HG03108 (cell line): ENCODE measurements at regions not wholly inside any gene's neighbourhood (a gene's known extent, or its start where the extent isn't known, plus 50 kb on each side); places are given as distances from the start of the nearest gene placed in this dataset.
"Not testable (repeated sequence)": the region's sequence is repeated elsewhere in the genome, so short reads cannot be mapped to it uniquely, and the experiment has no call there.

ENCODE experiments used
- ATAC-seq: cut with Tn5 transposase; IDR thresholded peaks from one replicate; pipeline ENCODE4 v1.9.1; 2021; ENCODE audit warnings: moderate library complexity; ENCODE audit not compliant: unreplicated experiment

DNA sequence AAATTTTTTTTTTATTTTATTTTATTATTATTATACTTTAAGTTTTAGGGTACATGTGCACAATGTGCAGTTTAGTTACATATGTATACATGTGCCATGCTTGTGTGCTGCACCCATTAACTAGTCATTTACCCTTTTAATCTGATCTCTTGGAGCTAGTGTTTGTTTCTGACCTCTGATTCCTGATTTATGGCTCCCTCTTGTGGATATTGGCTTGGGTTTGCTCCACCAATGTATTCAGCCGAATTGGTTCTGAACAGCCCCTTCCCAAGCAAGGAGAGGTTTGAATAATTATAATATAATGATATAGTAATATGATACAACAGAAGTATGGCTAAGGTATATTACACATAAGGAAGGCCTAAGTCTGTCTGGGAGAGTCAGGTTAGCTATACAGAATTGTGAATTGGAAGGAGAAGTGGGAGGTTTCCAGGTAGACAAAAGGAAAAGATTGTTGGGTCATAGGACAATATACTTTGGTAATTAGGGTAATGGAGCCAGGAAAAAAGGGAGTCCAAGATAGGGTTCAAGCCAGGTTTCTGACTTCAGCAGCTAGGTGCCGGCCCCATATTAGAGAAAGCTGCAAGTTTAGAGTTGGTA is 53.1 kb upstream of the HMCN1 start:
- peak; percentile 74 for ATAC-seq

DNA sequence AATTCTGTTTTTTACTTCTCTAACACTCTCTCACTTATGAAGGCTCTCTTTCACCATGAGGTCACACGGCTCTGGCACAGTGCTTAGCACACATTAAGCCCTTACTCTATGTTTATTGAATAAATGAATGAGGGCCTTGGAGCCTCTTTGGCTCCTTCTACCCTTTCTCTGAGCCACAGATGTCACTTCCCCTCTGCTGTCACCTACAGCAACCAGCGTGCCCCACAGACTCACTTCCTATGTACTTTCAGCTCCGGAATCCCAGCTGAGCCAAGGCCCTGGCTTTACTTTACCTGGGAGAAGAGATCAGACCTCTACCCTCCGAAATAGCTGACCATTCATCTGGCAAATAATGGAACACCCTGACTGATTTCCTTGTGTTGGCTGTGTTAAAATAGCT is 53.7 kb upstream of the HMCN1 start:
- no peak for ATAC-seq

DNA sequence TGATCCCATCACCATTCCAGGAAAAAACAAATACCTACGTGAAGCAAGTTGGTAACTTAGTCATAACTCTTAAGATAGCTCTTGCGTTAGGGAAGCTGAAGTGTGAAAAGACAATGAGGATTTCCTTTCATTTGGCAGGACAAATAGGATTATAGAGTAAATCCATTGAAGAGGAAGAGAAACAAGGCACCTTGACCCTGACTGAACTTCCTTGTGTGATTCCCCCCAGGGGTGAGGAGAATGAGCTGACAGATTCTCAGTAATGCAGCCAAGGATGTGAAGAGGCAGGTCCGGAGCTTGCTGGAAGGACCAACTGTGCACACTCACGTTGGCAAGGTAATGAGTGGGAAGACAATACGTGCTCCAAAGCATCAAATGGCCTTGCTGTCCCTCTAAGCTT is 55.0 kb upstream of the HMCN1 start:
- no peak for ATAC-seq

DNA sequence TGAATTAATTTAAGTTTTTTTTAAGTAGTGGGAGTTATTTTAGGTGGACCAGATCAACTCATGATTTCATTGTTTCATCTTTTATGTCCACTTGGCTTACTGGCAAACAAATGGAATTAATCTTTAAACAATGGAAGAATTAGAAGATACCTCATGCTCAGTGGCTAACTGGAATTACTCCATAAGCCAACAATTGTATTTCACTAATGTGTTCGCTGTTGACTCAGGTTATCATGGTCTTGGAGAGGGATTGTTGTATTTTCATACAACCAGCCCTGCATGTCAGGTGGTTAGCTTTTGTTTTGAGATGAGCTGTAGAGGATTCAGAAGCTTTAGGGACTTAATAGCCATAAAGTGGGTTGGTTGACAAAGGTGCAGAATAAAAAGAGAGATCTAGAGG is 57.2 kb upstream of the HMCN1 start:
- ATAC-seq = no peak

GRCh38 chr1:185674201-185674600 is 60.0 kb upstream of the HMCN1 start:
- no peak for ATAC-seq

DNA sequence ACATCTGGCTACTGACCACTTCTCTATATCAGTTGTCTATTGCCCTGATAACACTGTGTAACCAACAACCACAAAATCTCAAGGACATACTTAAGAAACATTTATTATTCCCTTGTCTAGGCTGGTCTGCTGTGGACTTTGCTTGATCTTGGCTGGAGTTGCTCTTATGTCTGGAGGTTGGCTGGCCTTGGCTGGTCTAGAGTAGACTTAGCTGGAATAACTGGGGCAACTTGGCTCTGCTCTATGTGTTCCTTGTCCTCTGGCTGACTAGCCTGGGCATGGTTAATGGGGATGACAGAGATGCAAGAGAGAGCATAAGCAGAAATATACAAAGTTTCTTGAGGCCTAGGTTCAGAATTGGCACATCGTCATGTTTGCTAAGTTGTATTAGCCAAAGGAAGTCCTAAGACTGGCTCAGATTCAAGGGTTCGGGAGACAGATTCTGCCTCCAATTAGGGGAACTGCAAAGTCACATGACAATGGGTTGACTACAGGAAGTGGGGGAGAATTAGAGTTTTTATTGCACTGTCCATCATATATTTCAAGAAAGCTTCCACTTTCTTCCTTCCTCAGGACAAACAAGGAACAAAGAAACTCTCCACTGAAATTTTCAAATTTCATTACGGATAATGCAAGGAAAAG is 61.4 kb upstream of the HMCN1 start:
- no peak for ATAC-seq

- ATAC-seq = no peak
Observed at GRCh38 chr1:185670187-185670627, 64.0 kb upstream of the HMCN1 start.

- ATAC-seq = no peak
Observed at GRCh38 chr1:185668013-185668412, 66.2 kb upstream of the HMCN1 start.

DNA sequence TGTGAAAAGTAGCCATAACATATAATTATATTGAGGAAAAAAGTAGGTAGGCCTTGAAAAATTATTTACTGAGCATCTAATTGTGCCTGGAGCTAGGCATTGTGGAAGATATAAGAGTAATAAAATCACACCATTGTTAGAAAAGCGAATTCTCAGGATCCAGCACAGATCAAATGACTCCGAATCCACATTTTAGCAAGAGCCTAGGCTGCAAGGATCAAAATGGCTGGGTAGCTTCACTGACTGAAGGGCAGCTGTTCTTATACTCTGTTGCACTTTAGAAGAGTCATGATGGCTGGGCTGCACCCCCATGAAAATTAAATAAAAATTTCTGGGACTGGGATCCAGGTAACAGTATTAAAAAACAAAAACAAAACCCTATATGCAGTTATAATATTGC is 67.6 kb upstream of the HMCN1 start:
- no peak for ATAC-seq

GRCh38 chr1:185663771-185664296 is 70.4 kb upstream of the HMCN1 start:
- no peak for ATAC-seq

GRCh38 chr1:185663332-185663731 is 70.9 kb upstream of the HMCN1 start:
- ATAC-seq = no peak

GRCh38 chr1:185661971-185662370 is 72.2 kb upstream of the HMCN1 start:
- no peak for ATAC-seq

DNA sequence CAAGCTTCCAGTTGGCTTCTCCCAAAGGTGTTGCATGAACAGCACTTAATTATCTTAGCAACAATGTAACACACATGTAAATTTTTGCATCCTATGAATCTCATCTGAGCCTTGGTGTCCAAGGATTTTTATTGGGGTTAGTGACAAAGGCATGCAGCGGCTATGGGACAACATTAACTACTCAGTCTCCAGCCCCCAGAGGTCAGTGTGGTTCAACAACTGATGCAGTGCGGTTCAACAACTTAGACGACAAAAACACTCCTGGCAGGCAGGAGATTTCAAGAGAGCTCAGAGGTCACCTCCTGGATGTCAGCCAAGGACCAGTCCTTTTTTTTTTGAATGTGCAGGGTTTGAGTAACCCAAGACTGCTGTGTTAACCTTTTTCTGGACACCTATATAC is 77.5 kb upstream of the HMCN1 start:
- ATAC-seq = no peak

GRCh38 chr1:185654952-185655314 is 79.3 kb upstream of the HMCN1 start:
- no peak for ATAC-seq

DNA sequence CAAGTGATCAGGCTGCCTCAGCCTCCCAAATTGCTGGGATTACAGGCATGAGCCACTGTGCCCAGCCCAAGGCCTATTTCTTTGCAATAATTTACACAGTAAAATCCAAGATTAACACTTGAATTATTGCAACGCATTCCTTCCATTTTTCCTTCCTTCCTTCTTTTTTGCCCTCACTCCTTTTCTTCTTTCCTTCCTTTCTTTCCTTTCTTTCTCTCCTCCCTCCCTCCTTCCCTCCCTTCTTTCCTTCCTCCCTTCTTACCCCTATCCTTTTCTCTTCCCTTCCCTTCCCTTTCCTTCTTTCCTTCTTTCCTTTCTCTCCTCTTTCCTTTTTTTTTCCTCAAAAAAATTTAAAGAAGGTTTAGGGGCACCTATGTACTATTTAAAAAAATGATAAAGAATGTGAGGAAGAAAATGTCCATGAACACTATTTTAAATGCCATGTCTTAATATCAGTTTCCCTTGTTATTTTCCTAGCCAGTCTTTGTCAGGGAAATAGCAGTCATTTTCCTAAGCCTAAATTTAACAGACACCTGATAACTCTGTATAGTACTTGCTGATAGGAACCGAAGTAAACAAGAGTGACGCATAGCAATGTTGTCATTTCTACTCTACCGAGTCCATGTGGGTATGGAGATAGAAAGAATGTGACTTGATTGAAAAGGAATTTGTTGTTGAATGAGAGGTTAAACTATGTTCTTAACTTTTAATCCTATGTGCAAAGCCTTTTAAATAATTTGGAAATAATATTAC is 79.8 kb upstream of the HMCN1 start:
- no peak for ATAC-seq

GRCh38 chr1:185653615-185654014 is 80.6 kb upstream of the HMCN1 start:
- no peak for ATAC-seq

- no peak for ATAC-seq
Observed at GRCh38 chr1:185652348-185652747, 81.8 kb upstream of the HMCN1 start.

DNA sequence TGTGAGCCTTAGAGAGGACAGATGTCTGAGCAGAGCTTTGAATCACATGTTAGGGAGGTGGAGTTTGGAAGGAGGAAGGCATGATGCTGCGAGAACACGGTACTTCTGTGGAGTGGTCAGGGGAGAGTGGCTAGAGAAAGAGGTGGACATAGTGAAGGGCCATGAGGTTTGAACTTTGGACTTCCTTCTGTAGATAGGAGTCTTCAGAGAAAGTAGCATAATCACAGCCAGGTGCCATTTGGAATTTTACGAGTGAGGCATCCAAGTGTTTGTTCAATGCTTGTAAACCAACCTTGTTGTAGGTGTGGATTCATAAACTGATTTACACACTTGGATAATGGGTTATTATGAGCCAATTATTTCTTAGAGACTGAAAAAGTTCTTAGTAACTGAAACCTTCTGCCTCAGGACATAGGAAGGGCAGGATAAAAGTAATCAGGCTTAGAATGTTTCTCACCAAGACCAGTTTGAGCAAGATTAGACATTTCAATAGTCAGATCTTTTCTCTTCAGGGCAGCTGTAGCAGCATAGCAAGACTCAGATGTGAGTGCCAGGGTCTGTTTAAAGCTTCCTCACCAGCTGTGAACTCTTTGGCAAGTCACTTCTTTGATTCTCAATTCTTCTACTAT is 83.5 kb upstream of the HMCN1 start:
- no peak for ATAC-seq

- ATAC-seq = no peak
Observed at GRCh38 chr1:185648858-185649589, 85.2 kb upstream of the HMCN1 start.

- ATAC-seq = not testable (repeated sequence)
Observed at GRCh38 chr1:185647597-185648267, 86.5 kb upstream of the HMCN1 start.
